ENCODE measurements at regions not wholly inside any gene's neighbourhood (a gene's known extent, or its start where the extent isn't known, plus 50 kb on each side); places are given as distances from the start of the nearest gene placed in this dataset.
A peak's percentile ranks its signal among the peaks of the same experiment; 100 is the strongest.

DNA sequence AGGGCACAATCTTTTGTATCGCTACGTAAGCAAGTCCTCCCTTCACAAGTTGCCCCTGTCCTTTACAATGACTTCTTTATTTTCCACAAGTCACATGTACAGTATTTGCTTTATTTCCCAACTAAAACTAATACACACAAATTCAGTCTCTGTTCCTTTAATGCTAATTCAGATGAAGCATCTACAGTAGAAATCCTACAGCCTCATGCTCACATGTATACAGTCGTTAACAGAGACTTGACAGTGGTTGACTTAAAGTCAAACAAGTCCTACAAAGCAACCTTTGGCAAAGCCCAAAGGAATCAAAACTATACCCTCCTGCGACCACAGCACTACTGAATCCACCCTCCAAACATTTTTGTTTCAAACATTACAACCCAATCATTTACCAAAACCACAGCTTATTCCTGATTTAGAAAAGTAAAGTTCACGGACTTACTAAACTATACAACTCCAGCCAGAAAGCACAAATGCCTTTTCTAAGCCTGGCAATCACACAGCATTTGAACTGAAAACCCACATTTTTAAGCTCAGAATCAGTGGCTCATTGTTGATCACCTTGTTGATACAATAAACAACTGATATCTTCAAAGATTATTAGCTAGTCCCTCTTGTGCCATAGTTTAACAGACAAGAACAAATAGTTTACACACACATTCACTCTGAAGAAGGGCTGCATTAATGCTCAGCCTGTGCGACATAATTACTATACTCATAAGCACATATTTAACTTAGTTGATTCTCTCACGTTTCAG, 70.9 kb upstream of the NHSL1 start:
- CTCF ChIA-PET: no interaction called here
- no peaks in the 10 kb centered on the region for H3K9me3 Mint-ChIP-seq
- H3K27me3 Mint-ChIP-seq (ENCODE audit: low read depth): peaks cover 15% of the 10 kb centered on the region
- H3K4me1 Mint-ChIP-seq (ENCODE audit: low read depth): peaks cover 3% of the 10 kb centered on the region
- no peak overlapping the region for H3K4me3 Mint-ChIP-seq
- intact Hi-C loops (cut with micrococcal nuclease): no loop called here
- H3K27ac Mint-ChIP-seq: no peak overlapping the region
- DNase-seq: no peak
- no peaks in the 10 kb centered on the region for H3K36me3 Mint-ChIP-seq (ENCODE audit: low read depth)

DNA sequence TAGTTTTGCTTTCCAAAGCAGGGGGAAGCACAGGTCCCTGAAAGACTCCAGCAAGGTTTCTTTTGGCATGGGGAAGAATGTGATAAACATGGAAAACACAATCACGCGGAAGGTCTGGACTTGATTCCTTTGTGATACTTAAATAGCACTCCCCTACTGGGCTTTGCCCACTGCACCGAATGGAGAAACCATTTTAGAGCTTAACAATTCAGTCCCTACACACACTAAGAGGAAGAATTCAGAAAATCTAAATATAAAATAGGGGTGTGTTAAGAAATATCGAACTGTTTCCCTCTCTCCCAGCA, 71.4 kb upstream of the NHSL1 start:
- Mint-ChIP-seq H3K27me3 (ENCODE audit: low read depth) (peaks cover 12% of the 10 kb centered on the region), H3K4me3 (no peak overlapping the region), H3K9me3 (no peaks in the 10 kb centered on the region), H3K36me3 (ENCODE audit: low read depth) (no peaks in the 10 kb centered on the region), H3K4me1 (ENCODE audit: low read depth) (peaks cover 3% of the 10 kb centered on the region), H3K27ac (no peak overlapping the region)
- CTCF ChIA-PET: no interaction called here
- intact Hi-C loops (cut with micrococcal nuclease): no loop called here
- DNase-seq: no peak

DNA sequence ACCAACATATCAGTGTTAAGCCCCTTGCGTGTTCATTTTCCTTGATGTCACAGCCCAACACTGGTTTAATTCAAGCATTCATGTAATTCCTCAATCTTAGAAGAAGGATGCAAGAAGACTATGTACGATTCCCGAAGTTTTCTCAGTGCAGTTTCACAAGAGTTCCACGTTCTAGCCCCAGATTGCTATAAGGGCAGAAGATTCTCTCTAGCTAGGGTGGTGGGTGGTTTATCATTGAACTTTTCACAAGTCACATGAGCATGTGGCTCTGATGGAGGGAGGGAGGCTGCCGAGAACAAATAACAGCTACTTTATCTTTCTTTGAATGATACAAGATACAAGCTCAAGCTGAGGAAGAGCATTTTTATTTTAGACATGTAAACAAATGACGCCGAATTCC, 71.9 kb upstream of the NHSL1 start:
- peaks cover 3% of the 10 kb centered on the region for H3K4me1 Mint-ChIP-seq (ENCODE audit: low read depth)
- no peaks in the 10 kb centered on the region for H3K36me3 Mint-ChIP-seq (ENCODE audit: low read depth)
- no peak overlapping the region for H3K4me3 Mint-ChIP-seq
- DNase-seq: no peak
- intact Hi-C loops (cut with micrococcal nuclease): no loop called here
- H3K9me3 Mint-ChIP-seq: no peaks in the 10 kb centered on the region
- no peak overlapping the region for H3K27ac Mint-ChIP-seq
- CTCF ChIA-PET: interaction anchor here (0.7 to 0.8 kb wide), 2 partner anchors 273 to 485 kb away, joined by 3 read pairs; no protein-coding TSS in a partner anchor
- H3K27me3 Mint-ChIP-seq (ENCODE audit: low read depth): peaks cover 12% of the 10 kb centered on the region

DNA sequence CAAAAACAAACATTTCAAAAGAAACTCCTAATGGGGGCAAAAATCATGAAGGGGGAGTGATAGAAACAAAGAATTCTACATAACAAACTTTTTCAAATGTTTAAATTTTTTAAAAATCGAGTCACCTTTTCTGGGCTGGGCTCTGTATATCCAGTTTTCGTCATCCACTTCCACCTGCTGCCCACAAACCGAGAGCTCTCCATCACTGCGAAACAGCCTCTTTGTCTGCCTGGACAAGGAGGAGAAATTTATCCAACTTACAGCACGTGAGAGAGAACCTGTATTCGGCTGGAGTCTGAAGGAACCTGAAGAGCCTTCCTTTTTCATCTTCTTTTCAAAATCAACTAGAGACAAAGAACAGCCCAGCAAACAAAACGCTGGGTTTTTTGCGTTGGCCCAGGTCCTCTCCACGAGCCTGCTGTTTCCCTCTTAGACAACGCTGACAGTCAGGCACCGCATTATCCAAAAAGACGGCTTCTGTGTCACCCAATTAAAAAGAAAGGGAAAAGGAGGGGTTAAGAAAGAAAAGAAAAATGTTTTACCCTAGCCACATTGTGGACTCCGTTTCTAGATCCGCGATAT, 72.4 kb upstream of the NHSL1 start:
- Mint-ChIP-seq H3K27me3 (ENCODE audit: low read depth) (peaks cover 12% of the 10 kb centered on the region), H3K27ac (no peak overlapping the region), H3K4me3 (no peak overlapping the region), H3K36me3 (ENCODE audit: low read depth) (no peaks in the 10 kb centered on the region), H3K4me1 (ENCODE audit: low read depth) (peaks cover 3% of the 10 kb centered on the region), H3K9me3 (no peaks in the 10 kb centered on the region)
- CTCF ChIA-PET: interaction anchor here (0.7 to 0.8 kb wide), 2 partner anchors 274 to 486 kb away, joined by 3 read pairs; no protein-coding TSS in a partner anchor
- DNase-seq: no peak
- intact Hi-C loops (cut with micrococcal nuclease): no loop called here

DNA sequence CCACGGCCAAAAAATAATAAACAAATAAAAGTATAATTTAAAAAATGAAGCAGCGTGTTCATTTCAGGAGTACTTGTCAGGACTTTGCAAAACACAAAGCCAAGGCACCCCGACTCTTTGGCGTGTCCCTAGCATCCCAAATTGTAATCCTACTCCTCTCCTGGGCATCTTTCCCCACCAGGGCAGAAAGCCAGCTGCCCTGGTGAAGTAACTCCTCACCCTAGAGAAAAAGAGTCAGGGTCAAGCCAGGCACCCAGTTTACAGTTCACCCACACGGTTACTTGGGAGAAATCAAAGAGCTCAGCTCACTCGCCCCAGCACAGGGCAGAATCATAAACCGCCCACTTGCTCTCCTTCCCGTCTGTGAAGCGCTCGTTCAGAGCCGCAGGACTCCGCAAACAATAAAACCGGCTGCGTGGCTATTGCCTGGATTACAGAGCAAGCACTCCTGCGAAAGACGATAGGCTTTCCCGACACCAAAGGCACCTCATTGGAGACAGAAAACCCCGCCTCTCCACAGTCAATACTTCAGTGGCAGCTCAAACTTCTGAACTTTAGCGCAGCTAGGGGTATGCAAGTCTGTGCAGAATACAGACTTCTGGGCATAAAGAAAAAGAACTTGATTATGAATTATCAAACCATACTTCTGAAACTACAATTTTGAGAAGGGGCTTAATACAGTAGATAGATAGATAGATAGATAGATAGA, 73.0 kb upstream of the NHSL1 start:
- intact Hi-C loops (cut with micrococcal nuclease): no loop called here
- DNase-seq: peak; percentile 25
- Mint-ChIP-seq H3K4me3 (no peak overlapping the region), H3K4me1 (ENCODE audit: low read depth) (peaks cover 3% of the 10 kb centered on the region), H3K36me3 (ENCODE audit: low read depth) (no peaks in the 10 kb centered on the region), H3K27me3 (ENCODE audit: low read depth) (peaks cover 12% of the 10 kb centered on the region), H3K27ac (no peak overlapping the region), H3K9me3 (no peaks in the 10 kb centered on the region)
- CTCF ChIA-PET: interaction anchor here (0.6 kb wide), 1 partner anchor 16 kb away, joined by 4 read pairs; no protein-coding TSS in a partner anchor

DNA sequence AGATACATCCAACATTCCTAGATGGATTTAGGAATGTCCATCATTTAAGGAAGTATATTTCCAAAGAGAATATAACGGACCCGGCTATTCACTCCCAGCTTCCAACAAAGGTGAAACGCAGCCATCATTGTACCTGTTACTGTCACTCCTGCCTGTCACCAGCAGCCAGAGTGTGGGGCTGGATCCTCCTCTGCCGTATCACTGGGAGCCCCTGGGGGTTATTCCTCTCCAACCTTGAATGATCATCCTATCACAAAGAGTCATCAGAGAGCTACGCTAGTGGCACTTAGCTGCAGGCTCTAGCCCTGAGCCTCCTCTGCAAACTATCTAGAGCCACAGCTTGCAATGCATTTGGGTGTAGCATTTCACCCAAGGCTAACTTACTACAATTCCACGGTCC, 73.6 kb upstream of the NHSL1 start:
- CTCF ChIA-PET: interaction anchor here (0.6 kb wide), 1 partner anchor 17 kb away, joined by 4 read pairs; no protein-coding TSS in a partner anchor
- H3K4me3 Mint-ChIP-seq: no peak overlapping the region
- H3K9me3 Mint-ChIP-seq: no peaks in the 10 kb centered on the region
- DNase-seq: no peak
- H3K4me1 Mint-ChIP-seq (ENCODE audit: low read depth): peaks cover 3% of the 10 kb centered on the region
- no peaks in the 10 kb centered on the region for H3K36me3 Mint-ChIP-seq (ENCODE audit: low read depth)
- H3K27ac Mint-ChIP-seq: no peak overlapping the region
- intact Hi-C loops (cut with micrococcal nuclease): no loop called here
- peaks cover 8% of the 10 kb centered on the region for H3K27me3 Mint-ChIP-seq (ENCODE audit: low read depth)

DNA sequence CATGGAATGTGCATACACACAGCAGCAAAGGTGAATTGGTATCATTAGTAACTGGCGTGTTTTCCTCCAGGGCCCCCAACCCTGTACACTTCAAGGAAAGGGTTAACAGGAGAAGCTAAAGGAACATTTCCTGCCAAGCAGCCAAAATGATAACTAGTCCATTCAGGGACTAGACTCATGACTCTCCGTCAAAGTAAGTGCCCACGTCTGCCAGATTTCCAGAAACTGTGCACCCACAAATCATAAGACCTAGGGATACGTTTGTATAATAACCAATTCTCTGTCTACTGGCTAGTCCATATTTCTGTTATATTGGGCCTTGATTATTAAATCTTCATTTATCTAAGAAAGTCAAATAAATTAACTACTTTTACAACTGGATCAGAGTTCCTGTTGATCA, 76.0 kb upstream of the NHSL1 start:
- Mint-ChIP-seq H3K27me3 (ENCODE audit: low read depth) (peaks cover 3% of the 10 kb centered on the region), H3K4me3 (no peak overlapping the region), H3K9me3 (no peaks in the 10 kb centered on the region), H3K27ac (no peak overlapping the region), H3K36me3 (ENCODE audit: low read depth) (no peaks in the 10 kb centered on the region), H3K4me1 (ENCODE audit: low read depth) (peaks cover 3% of the 10 kb centered on the region)
- CTCF ChIA-PET: interaction anchor here (1.2 kb wide), 1 partner anchor 13 kb away, joined by 5 read pairs; no protein-coding TSS in a partner anchor
- no peak for DNase-seq
- intact Hi-C loops (cut with micrococcal nuclease): no loop called here

DNA sequence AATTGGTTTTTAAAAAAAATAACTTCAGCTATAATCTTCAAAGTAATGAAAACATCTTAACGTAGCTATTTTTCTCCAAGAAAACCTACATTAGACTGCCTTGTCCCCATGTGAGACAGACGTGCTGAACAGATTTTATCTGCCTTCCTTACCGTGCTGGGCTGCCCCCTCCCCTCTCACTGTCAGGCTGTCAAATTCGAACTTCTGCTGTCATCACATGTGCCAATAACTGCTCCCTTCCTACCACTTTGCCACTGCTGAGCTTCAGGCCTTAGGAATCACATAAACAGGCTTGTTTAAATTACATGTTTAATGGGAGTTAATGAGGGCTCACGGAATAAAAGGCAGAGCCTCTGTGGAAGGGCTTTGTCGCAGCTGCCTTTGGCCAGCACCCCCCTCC, 77.0 kb upstream of the NHSL1 start:
- intact Hi-C loops (cut with micrococcal nuclease): no loop called here
- DNase-seq: no peak
- Mint-ChIP-seq H3K27me3 (ENCODE audit: low read depth) (peaks cover 3% of the 10 kb centered on the region), H3K4me1 (ENCODE audit: low read depth) (peaks cover 3% of the 10 kb centered on the region), H3K4me3 (no peak overlapping the region), H3K27ac (no peak overlapping the region), H3K36me3 (ENCODE audit: low read depth) (no peaks in the 10 kb centered on the region), H3K9me3 (no peaks in the 10 kb centered on the region)
- CTCF ChIA-PET: interaction anchor here (0.6 to 1.5 kb wide), 3 partner anchors 12 to 188 kb away, joined by 3 to 5 read pairs (median 3); no protein-coding TSS in a partner anchor

DNA sequence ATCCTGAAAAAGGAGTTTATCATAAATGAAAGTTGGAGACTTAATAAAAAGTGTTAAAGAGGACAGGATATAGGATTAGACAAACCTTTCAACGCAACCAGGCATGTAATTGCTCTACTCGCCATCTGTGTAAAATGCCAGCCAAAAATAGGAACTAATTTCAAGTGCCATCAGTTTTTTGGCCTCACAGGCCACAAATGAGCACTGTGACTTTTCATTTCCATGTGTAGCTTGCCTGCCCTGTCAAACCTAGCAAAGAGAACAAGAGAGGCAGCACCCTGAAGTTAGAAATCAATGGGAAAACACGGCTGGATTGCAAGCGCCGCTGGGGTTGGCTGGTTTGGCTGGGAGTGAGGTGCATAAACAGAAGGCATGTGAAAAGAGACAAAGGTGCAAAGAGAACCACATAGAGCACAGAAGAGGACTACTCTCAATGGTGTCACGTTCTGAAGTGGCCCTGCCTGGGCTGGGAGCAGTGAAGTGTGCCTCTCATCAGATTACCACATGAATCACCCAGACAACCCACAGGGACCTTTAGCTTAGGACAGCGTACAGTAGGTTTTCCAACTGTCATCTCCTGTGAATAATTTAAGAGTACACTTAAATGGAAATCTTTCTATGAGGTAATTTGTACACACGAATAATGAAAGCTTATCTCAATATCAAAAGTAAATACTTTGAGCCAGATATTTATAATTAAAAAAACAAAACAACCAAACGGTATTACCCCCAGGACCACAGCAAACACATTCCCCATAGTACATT, 78.0 kb upstream of the NHSL1 start:
- Mint-ChIP-seq H3K4me3 (no peak overlapping the region), H3K27ac (no peak overlapping the region), H3K36me3 (ENCODE audit: low read depth) (no peaks in the 10 kb centered on the region), H3K9me3 (no peaks in the 10 kb centered on the region), H3K27me3 (ENCODE audit: low read depth) (peaks cover 3% of the 10 kb centered on the region), H3K4me1 (ENCODE audit: low read depth) (peaks cover 1% of the 10 kb centered on the region)
- intact Hi-C loops (cut with micrococcal nuclease): no loop called here
- no peak for DNase-seq
- CTCF ChIA-PET: interaction anchor here (1.5 kb wide), 1 partner anchor 187 kb away, joined by 3 read pairs; no protein-coding TSS in a partner anchor

DNA sequence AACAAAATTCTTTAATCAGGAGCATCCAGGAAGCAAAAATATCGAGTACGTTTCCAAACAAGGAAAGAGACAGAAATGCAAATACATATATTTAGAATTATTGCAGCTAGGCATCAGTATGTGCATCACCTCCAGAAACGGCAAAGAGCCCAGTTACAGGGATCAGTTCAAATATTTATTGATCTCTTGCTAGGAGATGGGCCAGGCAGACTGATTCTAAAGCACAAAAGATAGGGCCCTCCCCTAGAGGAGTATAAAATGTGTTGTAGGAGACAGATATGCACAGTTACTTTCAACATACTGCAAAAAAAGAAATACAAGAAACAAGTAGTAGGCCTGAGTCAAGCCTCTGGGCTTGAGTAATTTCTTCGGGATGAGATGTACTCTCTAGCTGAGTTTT, 80.7 kb upstream of the NHSL1 start:
- Mint-ChIP-seq H3K4me1 (ENCODE audit: low read depth) (no peaks in the 10 kb centered on the region), H3K4me3 (no peak overlapping the region), H3K27ac (no peak overlapping the region), H3K36me3 (ENCODE audit: low read depth) (no peaks in the 10 kb centered on the region), H3K27me3 (ENCODE audit: low read depth) (no peaks in the 10 kb centered on the region), H3K9me3 (no peaks in the 10 kb centered on the region)
- intact Hi-C loops (cut with micrococcal nuclease): no loop called here
- CTCF ChIA-PET: interaction anchor here (1.0 kb wide), 1 partner anchor 11 kb away, joined by 4 read pairs; no protein-coding TSS in a partner anchor
- DNase-seq: no peak

DNA sequence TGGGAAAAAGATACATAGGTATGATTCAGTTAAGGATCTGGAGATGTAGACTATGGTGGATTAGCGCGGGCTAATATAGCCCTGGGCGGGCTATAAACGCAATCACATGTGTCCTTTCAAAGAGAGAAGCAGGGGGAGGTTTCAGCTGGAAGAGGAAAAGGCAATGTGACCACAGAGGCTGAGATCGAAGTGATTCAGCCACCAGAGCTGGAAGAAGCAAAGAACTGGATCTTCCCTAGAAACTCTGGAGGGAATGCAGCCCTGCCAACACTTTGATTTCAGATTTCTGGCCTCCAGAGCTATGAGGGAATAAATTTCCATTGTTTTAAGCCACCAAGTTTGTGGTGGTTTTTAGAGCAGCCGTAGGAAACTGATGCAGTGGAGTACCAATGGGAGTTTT, 81.5 kb upstream of the NHSL1 start:
- Mint-ChIP-seq H3K4me1 (ENCODE audit: low read depth) (no peaks in the 10 kb centered on the region), H3K27me3 (ENCODE audit: low read depth) (no peaks in the 10 kb centered on the region), H3K27ac (no peak overlapping the region), H3K9me3 (no peaks in the 10 kb centered on the region), H3K4me3 (no peak overlapping the region), H3K36me3 (ENCODE audit: low read depth) (no peaks in the 10 kb centered on the region)
- CTCF ChIA-PET: interaction anchor here (1.0 kb wide), 1 partner anchor 10 kb away, joined by 4 read pairs; no protein-coding TSS in a partner anchor
- intact Hi-C loops (cut with micrococcal nuclease): no loop called here
- DNase-seq: no peak

DNA sequence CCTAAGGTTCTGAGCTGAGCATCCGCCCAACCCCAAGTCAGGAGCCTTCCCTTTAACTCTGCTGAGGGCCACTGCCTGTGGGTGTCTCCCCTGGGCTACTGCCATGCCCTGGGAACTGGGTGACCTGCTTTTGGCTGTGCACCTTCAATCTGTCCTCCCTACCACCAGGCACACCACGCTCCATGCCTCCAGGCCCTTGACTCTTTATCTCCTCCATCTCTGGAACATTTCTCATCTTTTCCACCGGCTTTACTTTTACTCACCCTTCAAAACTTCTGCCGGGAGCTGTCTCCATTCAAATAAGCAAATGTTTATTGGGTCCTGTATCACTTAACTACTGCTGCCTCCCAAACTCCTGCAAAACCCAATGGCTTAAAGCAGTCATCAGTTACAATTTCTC, 83.3 kb upstream of the NHSL1 start:
- CTCF ChIA-PET: no interaction called here
- intact Hi-C loops (cut with micrococcal nuclease): no loop called here
- Mint-ChIP-seq H3K27ac (no peak overlapping the region), H3K4me3 (no peak overlapping the region), H3K36me3 (ENCODE audit: low read depth) (no peaks in the 10 kb centered on the region), H3K27me3 (ENCODE audit: low read depth) (no peaks in the 10 kb centered on the region), H3K4me1 (ENCODE audit: low read depth) (no peaks in the 10 kb centered on the region), H3K9me3 (no peaks in the 10 kb centered on the region)
- DNase-seq: no peak
